NCI-H2107 (cell line): ENCODE measurements at regions not wholly inside any gene's neighbourhood (a gene's known extent, or its start where the extent isn't known, plus 50 kb on each side); places are given as distances from the start of the nearest gene placed in this dataset.

Source experiments
- DNase-seq: peaks from one replicate; lab custom pipeline; 2025; lab: John Stamatoyannopoulos, UW

DNA sequence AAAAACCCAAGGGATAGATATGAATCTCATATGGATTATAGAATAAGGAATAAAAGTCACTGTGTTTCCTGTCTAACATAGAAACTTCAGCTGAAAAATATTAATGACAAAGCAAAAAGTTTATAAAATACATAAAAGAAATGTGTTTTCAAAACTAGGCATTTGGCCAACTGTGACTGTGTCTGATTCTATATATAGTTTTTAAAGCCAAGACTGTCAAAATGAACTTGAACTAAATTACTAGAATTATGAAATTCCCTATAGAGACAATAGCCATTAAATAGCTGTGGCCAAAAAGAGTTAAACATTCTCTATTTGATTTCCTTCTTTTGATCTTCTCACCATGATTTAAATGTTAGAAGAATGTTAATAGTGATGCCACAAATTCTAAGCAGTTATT is 311.2 kb upstream of the SEMA3D start:
- no peak for DNase-seq

DNA sequence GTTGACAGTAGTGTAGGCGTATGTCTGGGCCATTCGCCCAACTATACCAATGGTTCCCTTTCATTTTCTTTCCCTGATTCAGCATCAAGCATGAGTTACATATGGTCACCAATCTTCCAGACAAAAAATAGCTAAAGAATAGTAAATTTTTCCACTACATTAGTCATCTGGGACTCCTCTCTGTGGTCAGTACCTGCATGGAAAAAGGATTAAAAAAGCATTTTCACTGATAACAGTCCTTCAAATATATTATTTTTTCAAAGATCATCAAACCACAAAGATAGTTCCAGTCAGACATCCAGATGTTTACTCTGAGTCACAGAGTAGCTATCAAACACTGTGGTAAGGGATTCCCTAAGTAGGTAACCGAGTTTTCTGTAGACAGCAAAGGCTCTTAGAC is 302.6 kb upstream of the SEMA3D start:
- no peak for DNase-seq

DNA sequence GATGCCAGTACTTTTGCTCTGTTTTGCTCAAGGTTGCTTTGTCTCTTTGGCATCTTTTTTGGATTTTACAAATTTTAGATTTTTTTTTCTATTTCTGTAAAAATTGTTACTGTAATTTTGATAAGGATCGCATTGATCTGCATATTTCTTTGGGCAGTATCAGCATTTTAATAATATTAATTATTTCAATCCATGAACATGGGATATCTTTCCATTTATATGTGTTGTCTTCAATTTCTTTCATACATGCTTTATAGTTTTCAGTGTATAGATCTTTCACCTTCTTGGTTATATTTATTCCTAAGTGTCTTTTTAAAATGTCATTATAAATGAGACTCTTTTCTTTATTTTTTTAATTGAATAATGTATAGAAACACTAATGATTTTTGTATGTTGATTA is 301.6 kb upstream of the SEMA3D start:
- DNase-seq, result no peak

DNA sequence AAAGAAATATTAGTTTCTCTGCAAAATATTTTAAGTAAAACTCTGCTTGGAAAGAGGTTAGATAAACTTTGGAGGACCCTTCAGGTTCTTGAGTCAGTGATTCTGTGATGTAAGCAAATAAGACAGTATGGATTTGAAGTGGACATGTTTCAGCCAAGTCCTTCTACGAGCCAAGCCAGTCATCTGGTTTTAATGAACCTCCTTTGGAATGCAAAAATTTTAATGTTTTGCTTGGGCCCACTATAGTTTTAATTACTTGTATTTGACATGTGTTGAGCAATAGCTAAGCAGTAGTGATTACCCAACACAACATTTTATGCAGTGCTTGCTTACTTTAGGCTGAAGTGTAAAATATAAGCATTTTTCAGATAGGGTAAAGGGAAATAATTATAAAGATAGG is 296.3 kb upstream of the SEMA3D start:
- no peak for DNase-seq

DNA sequence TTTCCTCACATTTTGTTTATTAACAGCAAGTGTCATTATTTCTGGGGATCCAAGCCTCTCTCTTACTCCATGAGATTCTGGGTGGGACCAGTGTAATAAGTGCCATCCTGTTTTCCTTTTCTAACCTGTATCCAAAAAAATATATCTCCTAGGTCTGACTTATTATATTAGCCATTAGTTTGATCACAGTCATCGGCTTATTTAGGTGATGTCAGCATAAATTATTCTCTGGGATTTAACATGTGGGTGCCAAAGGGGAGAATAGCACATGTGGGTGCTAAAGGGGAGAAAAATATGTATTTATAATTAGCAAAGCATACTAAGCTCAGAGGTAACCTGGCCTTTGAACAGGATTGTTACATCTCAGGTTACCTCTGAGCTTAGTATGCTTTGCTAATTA is 293.8 kb upstream of the SEMA3D start:
- no peak for DNase-seq

DNA sequence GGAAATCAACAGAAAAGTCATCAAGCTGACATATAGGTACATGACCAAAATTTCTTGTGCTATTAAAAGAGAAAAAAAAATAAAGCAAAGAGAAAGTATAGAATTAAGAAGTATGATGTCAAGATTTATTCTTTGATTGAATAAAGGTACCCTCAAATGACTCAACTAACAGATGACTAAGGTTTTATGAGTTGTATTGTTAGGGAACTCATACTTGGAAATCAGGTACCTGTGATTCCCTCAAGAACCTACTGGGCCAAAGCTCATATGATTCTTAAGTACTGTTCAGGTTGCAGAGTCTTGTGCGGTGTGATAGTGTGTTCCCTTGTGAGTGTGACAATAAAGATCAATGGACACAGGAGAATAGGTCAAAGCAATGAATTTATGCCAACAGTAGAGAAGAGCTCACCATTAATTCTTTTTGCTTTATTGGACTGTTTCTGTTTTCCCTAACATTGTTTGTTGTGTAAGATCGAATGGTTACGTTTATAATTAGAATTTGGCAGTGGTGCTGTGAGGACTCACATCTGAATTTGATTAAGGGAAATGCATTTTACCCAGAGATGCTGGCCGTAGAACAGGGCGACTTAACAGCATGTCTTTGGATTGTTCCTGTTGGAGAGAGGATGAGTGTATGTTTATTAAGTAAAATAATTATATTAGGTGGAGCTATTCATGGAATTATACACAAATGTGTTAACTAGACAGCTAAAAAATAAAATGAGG is 293.2 kb upstream of the SEMA3D start:
- DNase-seq, result no peak

DNA sequence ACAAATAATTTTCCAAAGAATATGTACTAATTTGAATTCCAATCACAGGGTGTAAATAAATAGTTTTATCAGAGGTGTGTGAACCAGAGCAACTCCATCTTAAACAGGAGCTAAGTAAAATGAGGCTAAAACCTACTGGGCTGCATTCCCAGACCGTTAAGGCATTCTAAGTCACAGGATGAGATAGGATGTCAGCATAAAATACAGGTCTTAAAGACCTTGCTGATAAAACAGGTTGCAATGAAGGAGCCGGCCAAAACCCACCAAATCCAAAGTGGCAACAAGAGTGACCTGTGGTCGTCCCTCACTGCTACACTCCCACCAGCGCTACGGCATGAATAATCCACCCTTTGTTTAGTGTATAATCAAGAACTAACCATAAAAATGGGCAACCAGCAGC is 291.7 kb upstream of the SEMA3D start:
- no peak for DNase-seq

DNA sequence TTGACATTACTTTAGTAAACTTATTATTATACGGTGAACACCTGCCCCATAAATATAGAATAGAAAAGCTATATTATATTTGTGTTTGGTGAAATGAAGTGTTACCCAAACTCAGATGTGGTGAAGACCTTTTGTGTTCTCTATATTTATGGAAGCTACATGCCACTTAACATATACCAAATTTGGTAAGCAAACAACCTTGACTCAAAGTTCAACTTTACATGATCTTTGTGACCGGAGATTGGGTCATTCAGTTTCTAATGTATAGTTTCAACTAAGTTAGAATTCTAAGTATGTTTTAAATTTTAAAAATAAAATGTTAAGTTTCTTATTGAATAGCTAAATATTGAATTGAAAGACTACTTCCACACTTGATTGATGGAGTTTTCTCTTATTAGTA is 288.6 kb upstream of the SEMA3D start:
- DNase-seq, result no peak

DNA sequence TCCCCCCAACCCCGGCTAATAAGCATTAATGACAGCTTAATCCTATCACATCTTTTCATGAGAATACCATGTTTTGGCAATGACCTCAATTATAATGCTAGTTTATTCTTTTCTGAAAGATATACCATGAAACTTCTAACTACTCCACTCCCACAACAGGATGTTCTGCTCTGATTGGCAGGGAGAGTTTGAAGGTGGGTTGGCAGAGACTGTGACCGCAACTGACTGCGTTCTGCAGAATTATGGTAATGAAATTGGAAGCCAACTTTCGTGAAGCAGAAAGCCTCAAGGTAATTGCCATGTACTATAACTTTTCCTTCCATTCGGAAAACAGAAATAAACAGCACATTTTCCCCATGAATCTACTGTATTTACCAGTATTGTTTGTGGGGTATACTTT is 288.2 kb upstream of the SEMA3D start:
- DNase-seq, result no peak

DNA sequence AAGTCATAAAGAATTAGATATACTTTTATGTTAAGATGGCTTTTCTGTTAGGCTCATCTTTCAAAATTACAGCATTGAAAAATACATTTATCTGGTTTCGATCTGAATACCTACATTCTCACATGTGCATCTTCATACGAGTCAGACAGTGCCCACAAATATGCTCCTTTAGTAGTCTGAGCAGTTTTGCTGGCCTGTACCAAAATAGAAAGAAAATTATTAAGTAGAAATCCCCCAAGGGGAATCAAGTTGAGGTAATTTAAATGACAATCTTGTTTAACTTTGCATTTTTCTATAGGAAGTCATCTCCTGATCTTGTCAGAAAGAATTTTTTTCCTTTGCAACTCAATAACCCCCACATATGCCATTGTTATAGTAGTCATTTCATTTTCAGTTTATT is 287.4 kb upstream of the SEMA3D start:
- DNase-seq, result no peak

DNA sequence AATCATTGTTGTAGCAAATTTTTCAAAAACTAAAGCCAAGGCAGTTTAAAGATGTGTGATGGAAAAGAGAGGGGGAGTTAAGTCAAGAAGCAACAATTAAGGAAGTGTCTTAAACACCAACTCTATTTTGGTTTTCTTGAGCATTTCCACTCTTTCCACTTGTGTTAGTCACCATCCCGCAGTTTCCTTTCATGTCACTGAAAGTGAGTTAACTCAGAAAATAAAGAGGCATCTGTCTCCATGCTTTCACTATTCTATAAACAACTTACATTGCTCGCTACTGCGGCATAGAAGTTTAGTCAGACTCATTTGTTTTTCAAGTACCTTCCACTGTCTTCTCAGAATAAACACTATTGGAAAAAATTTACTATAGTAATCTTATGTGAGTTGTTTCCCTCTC is 284.9 kb upstream of the SEMA3D start:
- DNase-seq, result no peak

DNA sequence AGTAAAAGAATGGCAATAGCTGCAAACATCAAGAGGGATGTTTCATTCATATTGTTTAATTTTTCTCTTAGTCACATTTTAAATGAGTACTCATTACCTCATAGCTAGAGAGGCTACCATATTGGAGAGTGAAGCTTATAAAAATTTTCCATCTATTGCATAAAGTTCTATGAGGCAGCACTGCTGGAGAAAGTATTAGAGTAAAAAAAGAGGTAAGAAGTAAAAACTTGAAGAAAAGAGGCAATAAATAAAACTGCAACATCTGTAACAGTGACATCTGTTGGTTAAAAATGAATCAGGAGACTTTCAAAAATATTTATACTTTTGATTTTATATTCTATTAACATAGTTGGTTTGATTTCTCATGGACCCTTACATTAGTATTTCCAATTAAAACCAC is 284.5 kb upstream of the SEMA3D start:
- no peak for DNase-seq

DNA sequence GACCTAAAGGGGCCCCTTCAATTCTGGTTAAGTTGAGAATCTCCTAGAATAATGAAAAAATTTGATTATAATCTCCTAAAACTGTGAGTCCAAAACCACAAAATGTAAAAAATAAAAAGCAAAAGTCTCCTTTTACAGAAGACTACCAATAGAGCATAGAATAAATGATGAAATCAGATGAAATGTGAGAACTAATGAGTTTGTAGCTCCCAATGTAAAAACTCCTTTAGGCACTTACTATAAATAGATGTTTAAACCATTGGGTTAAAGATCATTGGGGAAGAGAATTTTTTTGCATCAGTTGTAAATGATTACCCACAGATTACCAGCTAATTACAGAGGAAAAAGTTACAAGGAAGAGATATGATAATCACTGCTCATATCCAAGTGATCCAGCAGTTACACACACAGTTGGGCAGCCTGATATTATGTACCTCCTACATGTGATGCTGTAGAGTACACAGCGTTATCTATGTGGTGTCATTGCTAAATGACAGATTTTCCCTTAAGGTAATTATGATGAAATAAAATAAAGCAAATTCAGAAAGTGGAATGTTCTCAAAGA is 282.7 kb upstream of the SEMA3D start:
- DNase-seq, result no peak

DNA sequence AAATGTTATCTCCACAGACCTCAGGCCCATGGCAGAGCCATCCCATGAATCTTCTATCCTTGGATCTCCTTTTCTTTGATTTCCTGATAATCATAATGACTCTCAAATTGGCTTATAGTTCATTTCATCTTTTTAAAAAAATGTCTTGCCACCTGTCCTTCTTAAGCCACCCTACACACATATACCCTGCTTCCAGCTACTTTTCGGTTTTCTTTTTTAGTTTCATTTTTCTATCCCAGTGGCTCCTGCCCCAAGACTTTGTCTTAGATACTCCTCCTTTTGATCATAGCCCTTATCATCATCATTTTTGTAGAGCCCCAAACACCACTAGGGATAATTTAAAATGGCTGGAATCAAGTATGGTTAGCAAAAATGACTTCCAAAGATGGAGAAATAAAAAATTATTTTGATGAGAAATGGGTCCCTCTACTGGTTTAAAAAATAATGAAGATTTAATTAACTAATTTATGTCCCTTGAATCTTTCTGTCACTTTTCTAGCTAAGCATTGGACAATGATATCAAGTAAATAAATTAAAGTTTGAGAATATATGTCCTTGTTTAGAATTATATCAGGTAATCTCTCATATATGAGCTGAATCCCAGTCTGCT is 277.3 kb upstream of the SEMA3D start:
- DNase-seq, result no peak

DNA sequence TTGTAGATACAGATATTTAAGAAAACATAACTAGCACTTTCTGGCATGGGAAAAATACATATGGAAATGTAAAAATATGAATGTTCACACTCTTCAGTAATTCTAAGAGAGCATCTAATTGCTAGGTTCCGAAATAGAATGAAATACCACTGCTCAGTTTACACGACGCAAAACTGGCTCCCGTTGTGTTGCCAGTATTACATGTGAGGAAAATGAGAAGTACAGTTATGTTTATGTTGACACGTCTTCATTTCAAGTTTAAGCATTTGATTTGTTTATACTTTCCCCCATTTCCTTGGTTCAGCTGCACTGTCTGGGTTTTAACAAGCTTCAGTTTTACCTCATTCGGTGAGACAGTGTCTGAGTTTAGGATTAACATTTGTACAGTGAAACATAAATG is 275.8 kb upstream of the SEMA3D start:
- no peak for DNase-seq

DNA sequence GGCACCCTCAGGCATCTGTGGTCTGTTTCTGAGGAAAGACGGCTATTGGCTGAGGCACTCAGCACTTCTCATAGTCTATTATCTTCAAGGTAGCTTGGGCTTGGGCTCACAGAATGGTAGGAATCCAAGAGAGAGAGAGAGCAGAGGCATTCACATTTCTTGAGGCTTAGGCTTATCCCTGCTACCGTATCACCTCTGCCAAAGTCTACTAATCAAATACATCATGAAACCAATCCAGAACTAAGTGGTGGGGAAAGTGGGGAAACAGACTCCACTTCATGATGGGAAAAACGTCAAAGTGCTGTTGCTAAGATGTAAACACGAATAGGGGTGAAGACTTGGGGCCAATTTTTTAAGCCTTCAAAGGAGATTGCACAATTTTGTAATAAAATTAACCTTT is 271.1 kb upstream of the SEMA3D start:
- no peak for DNase-seq

DNA sequence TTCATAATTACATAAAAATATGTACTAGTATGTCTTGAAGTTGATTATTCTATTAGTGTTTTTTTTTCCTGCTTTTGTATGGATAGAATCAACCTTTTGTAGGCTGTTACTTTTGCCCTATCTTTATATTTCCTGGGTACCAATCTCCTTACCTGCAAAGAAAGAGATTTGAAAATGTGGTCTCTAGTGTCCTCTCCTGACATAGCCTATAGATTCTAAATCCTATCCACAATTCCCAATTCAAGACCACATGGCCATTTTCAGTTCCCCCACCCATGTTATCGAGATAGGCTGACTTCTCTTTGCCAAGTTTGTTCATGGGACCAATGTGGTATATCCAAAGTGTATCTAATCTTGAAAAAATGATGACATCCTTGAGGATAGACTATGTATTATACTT is 269.4 kb upstream of the SEMA3D start:
- no peak for DNase-seq

DNA sequence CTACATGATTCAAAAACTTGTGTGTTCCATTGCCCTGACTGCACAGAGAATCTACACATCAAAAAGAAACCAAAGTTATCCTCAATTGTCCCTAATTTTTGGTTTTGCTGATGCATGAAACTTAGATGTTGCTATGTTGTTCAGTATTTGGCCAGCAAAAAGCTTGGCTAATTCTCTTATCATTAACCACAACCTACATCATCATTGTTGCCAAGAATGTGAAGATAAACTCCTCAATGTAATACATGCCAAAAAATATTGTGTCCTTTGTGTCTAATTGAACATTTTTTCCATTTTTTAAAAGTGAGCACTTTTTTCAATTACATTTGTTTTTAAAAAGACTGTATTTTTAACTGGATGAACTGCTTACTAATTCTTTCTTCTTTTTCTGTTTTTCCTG is 268.0 kb upstream of the SEMA3D start:
- no peak for DNase-seq

DNA sequence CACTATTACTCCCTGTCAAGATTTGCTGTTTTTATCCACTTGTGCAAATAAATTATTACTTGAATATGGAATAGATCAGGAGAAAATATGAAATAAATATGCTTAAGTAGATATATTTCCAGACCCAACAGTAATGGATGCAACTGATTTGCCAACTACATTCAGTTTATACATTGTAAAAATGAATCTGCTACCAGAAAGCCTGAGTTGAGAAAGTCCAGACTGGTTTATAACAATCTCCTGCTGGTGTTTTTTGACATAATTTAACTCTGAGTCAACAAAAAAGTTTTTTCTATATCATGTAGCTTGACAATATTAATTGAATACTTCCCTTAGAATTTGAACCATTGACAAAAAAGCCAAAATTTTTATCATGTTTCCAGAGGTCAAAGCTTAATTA is 265.8 kb upstream of the SEMA3D start:
- no peak for DNase-seq

DNA sequence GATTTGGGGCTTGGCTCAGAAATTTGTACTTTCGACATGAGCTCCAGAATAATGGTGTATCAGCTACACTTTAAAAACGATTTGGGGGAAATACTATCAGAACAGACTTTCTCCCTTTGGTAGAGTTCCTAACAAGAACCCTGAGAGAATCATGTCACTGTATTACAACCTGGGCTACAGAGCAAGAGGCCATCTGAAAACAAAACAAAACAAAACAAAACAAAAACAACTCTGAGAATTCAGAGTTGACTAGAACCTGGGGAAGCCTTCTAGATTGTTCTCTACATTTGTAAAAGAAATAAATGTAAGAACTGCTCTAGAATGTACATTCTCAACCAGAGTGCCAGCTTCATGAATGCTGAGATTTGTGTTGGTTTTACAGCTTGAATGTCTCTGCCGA is 262.6 kb upstream of the SEMA3D start:
- no peak for DNase-seq

DNA sequence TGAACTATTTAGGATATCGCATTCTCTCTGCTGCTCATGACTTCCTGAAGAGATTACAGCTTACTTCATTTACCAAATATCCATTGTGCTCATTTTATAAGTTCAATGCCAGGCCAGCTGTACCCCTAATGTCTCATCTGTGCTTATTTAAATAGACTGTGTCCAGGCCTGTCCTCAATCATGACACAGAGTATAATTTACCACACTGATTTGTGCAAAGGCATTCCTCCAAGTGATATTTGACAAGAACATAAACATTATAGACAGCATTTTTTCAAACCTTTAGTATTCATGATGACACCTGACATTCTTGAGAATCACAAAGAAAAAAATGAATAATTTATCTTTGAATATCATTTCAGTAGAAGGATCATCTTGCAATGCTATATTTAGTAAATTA is 260.1 kb upstream of the SEMA3D start:
- no peak for DNase-seq

DNA sequence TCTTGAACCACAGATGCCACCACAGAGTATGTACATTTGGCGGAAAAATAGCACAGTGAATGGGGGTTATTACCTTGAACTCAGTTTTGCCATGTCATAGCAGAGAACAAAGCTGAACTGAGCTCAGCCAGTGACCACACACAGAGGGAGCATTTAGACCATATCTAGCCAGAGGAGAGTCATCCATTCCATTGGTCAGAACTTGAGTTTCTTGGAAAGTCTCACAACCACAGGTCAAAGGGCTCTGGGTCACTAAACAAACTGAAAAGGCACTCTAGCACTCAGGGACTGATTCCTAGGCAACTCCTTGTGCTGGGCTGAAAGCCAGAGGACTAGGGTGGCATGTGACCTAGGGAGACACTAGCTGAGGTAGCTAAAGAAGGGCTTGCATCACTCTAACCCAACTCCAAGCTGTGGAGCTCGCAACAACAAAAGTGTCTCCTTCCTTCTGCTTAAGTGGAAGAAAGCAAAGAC is 239.7 kb upstream of the SEMA3D start:
- DNase-seq, result no peak

DNA sequence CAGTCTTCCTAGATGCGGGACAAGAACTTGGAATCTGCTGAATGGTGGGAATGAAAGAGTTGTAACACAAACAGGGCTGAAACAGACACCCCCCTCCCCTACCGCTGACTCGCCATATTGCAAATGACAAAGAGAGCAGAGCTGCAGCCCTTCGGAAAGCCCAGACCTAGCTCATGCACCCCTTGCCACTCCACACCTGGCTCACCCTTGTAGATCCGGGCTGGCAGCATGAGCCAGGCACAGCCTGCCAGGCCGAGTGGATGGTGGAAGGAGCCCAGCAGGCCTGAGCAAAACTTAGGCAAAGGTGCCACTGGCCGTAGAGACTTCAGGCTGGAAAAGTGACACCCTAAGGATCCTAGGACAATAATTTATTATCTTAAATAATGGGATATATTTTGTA is 237.4 kb upstream of the SEMA3D start:
- DNase-seq, result no peak
